Stimulated activated CD8-positive, alpha-beta memory T cell treated with anti-CD3 and anti-CD28 coated beads, Interleukin-12 subunit alpha, Interleukin-12 subunit beta, amount 100 ng/mL, for 24 hours (primary cell): ENCODE measurements at regions not wholly inside any gene's neighbourhood (a gene's known extent, or its start where the extent isn't known, plus 50 kb on each side); places are given as distances from the start of the nearest gene placed in this dataset.

Source experiments
- DNase-seq: peaks from one replicate; pipeline ENCODE4 v3.0.0-alpha.2; 2020; ENCODE audit errors: extremely low read depth

GRCh38 chr2:176732780-176733179, 463.5 kb downstream of the MTX2 start:
- no peak for DNase-seq

GRCh38 chr2:176733698-176734430, 464.6 kb downstream of the MTX2 start:
- DNase-seq, result no peak

GRCh38 chr2:176734868-176735267, 465.6 kb downstream of the MTX2 start:
- no peak for DNase-seq

- no peak for DNase-seq
These were observed 470.3 kb upstream of the HNRNPA3 start for GRCh38 chr2:176742271-176742670.

GRCh38 chr2:176743671-176744070, 468.9 kb upstream of the HNRNPA3 start:
- no peak for DNase-seq

GRCh38 chr2:176744146-176744545, 468.4 kb upstream of the HNRNPA3 start:
- DNase-seq, result no peak

GRCh38 chr2:176745543-176746200, 466.9 kb upstream of the HNRNPA3 start:
- DNase-seq, result no peak

- DNase-seq, result no peak
These were observed 466.2 kb upstream of the HNRNPA3 start for GRCh38 chr2:176746411-176746810.

- no peak for DNase-seq
These were observed 465.1 kb upstream of the HNRNPA3 start for GRCh38 chr2:176747506-176747905.

GRCh38 chr2:176747928-176748327, 464.7 kb upstream of the HNRNPA3 start:
- DNase-seq, result no peak

- DNase-seq, result no peak
These were observed 463.9 kb upstream of the HNRNPA3 start for GRCh38 chr2:176748662-176749061.

- DNase-seq, result no peak
These were observed 461.0 kb upstream of the HNRNPA3 start for GRCh38 chr2:176751314-176752227.

GRCh38 chr2:176752295-176752694, 460.3 kb upstream of the HNRNPA3 start:
- DNase-seq, result no peak

GRCh38 chr2:176753205-176753604, 459.4 kb upstream of the HNRNPA3 start:
- no peak for DNase-seq

- DNase-seq, result no peak
These were observed 458.7 kb upstream of the HNRNPA3 start for GRCh38 chr2:176753752-176754474.

GRCh38 chr2:176755537-176756135, 457.0 kb upstream of the HNRNPA3 start:
- no peak for DNase-seq

GRCh38 chr2:176758426-176758825, 454.2 kb upstream of the HNRNPA3 start:
- no peak for DNase-seq

- DNase-seq, result no peak
These were observed 452.2 kb upstream of the HNRNPA3 start for GRCh38 chr2:176760439-176760838.

GRCh38 chr2:176763130-176763529, 449.5 kb upstream of the HNRNPA3 start:
- DNase-seq, result no peak

GRCh38 chr2:176763851-176764404, 448.7 kb upstream of the HNRNPA3 start:
- DNase-seq, result no peak

GRCh38 chr2:176764921-176765320, 447.7 kb upstream of the HNRNPA3 start:
- DNase-seq, result no peak
